HCT116 (cell line): ENCODE measurements at regions not wholly inside any gene's neighbourhood (a gene's known extent, or its start where the extent isn't known, plus 50 kb on each side); places are given as distances from the start of the nearest gene placed in this dataset.

Experiments used
- ATAC-seq: fragments of 200-7000 bp; cut with Tn5 transposase; 2 replicates; pipeline ENCODE4 v1.9.1; 2020; ENCODE audit warnings: mild to moderate bottlenecking, moderate library complexity
- BruUV-seq: library from RNA; stranded (reverse); fragments of 400-500 nt; replicated peaks from 2 replicates; lab custom pipeline; 2021; lab: Mats Ljungman, UMichigan
- CTCF ChIA-PET: fragments of 300-600 bp; sonication (Branson Sonifier 250); formaldehyde crosslinking; loops from one replicate; lab custom pipeline; 2021; ENCODE audit warnings: antibody characterized with exemption; lab: Charles Lee
- POLR2A ChIA-PET: fragments of 300-600, 350-600 bp; sonication (Branson Sonifier 250); formaldehyde crosslinking; loops from one replicate; lab custom pipeline; 2021; ENCODE audit warnings: antibody characterized with exemption; lab: Charles Lee
- RAD21 ChIA-PET, 2 experiments: fragments of 300-600 bp; sonication (Branson Sonifier 250); formaldehyde crosslinking; loops; one replicate each; lab custom pipeline; 2023; ENCODE audit warnings: low total read pairs in 2 of 2; ENCODE audit not compliant: uncharacterized antibody in 2 of 2, unreplicated experiment in 2 of 2, low non-redundant PET in 1 of 2; lab: Charles Lee
- DNase-seq: peaks from one replicate; pipeline ENCODE4 v3.0.0-alpha.2; 2010; ENCODE audit warnings: low read depth, low spot score
- H2AFZ ChIP-seq: fragments of 200-600 bp; shearing (Covaris generic), sonication (generic); 2 replicates; pipeline ENCODE4 v1.6.1; 2017; ENCODE audit warnings: low read depth, mixed run types, mixed read lengths, antibody characterized with exemption, low read length; ENCODE audit not compliant: poor library complexity, severe bottlenecking
- H3K27ac ChIP-seq: 2 replicates; pipeline ENCODE4 v1.5.1; 2012; ENCODE audit warnings: low read depth, low read length
- H3K27me3 ChIP-seq: fragments of 200-600 bp; sonication (generic); 2 replicates; pipeline ENCODE4 v1.6.1; 2016; ENCODE audit warnings: mixed run types, low read length, mixed read lengths; ENCODE audit not compliant: insufficient read depth
- H3K36me3 ChIP-seq, 2 experiments: fragments of 200-500 bp in 1 of 2; fragments of 200-600 bp in 1 of 2; sonication (Bioruptor generic) in 1 of 2; sonication (generic) in 1 of 2; 2 replicates each; pipeline versions ENCODE4 v1.5.1 to v1.6.1; 2014 to 2016; ENCODE audit warnings: low read length in 2 of 2, inconsistent platforms in 1 of 2, mixed read lengths in 1 of 2, mixed run types in 1 of 2; ENCODE audit not compliant: insufficient read depth in 2 of 2, control insufficient read depth in 1 of 2
- H3K4me1 ChIP-seq, 2 experiments: fragments of 200-600 bp in 1 of 2; sonication (generic) in 1 of 2; 2 replicates each; pipeline versions ENCODE4 v1.5.1 to v1.6.1; 2012 to 2017; ENCODE audit warnings: low read length in 2 of 2, inconsistent platforms in 1 of 2, mild to moderate bottlenecking in 1 of 2, mixed read lengths in 1 of 2, mixed run types in 1 of 2, moderate library complexity in 1 of 2; ENCODE audit not compliant: insufficient read depth in 2 of 2, control insufficient read depth in 1 of 2
- H3K4me2 ChIP-seq: fragments of 200-600 bp; sonication (generic); 2 replicates; pipeline ENCODE4 v1.6.1; 2017; ENCODE audit warnings: mixed run types, low read length, mixed read lengths
- H3K4me3 ChIP-seq, 2 experiments: fragments of 200-600 bp in 1 of 2; sonication (generic) in 1 of 2; replicated peaks in 1 of 2; 2 replicates each; pipeline ENCODE4 v1.5.1; 2011 to 2016; ENCODE audit warnings: low read length in 2 of 2, control low read depth in 1 of 2, low read depth in 1 of 2, mild to moderate bottlenecking in 1 of 2, mixed read lengths in 1 of 2, mixed run types in 1 of 2
- H3K79me2 ChIP-seq: fragments of 200-600 bp; sonication (generic); 2 replicates; pipeline ENCODE4 v1.6.1; 2017; ENCODE audit warnings: mild to moderate bottlenecking, mixed run types, low read length, moderate library complexity, mixed read lengths; ENCODE audit not compliant: insufficient read depth
- H3K9ac ChIP-seq: fragments of 200-600 bp; sonication (generic); 2 replicates; pipeline ENCODE4 v1.6.1; 2016; ENCODE audit warnings: low read length, mixed read lengths
- H3K9me2 ChIP-seq: fragments of 200-600 bp; sonication (generic), shearing (Covaris generic); 2 replicates; pipeline ENCODE4 v1.6.1; 2017; ENCODE audit warnings: mixed run types, mild to moderate bottlenecking, moderate library complexity; ENCODE audit not compliant: insufficient read depth
- H3K9me3 ChIP-seq, 2 experiments: fragments of 200-500 bp in 1 of 2; fragments of 200-600 bp in 1 of 2; sonication (Bioruptor generic) in 1 of 2; sonication (generic) in 1 of 2; 2 replicates each; pipeline ENCODE4 v1.6.1; 2014 to 2017; ENCODE audit warnings: low read length in 2 of 2, mixed read lengths in 2 of 2, inconsistent platforms in 1 of 2, low read depth in 1 of 2, mild to moderate bottlenecking in 1 of 2, mixed run types in 1 of 2, moderate library complexity in 1 of 2; ENCODE audit not compliant: control insufficient read depth in 1 of 2, insufficient read depth in 1 of 2
- H4K20me1 ChIP-seq: fragments of 200-600 bp; sonication (generic), shearing (Covaris generic); 2 replicates; pipeline ENCODE4 v1.6.1; 2017; ENCODE audit warnings: mixed run types, mild to moderate bottlenecking, moderate library complexity; ENCODE audit not compliant: insufficient read depth
- CEBPB ChIP-seq: IDR thresholded peaks from 2 replicates; pipeline ENCODE4 v1.6.1; 2012; ENCODE audit warnings: low read depth
- EGR1 ChIP-seq: IDR thresholded peaks from 2 replicates; pipeline ENCODE4 v1.6.1; 2012; ENCODE audit warnings: low read depth
- ELF1 ChIP-seq: IDR thresholded peaks from 2 replicates; pipeline ENCODE4 v1.6.1; 2012; ENCODE audit warnings: low read depth, borderline replicate concordance
- SP1 ChIP-seq: IDR thresholded peaks from 2 replicates; pipeline ENCODE4 v1.6.1; 2012; ENCODE audit warnings: low read depth
- SRF ChIP-seq: IDR thresholded peaks from 2 replicates; pipeline ENCODE4 v1.6.1; 2012; ENCODE audit warnings: low read depth
- intact Hi-C: fragments of 100-400 bp; cut with micrococcal nuclease; formaldehyde crosslinking; loops from 2 replicates; pipeline ENCODE4 v1.10.0; 2022
- TF ChIP-seq, protein P1 (sequence below): IDR thresholded peaks from 2 replicates; pipeline ENCODE4 v1.6.1; 2012
- TF ChIP-seq, protein P2 (sequence below): IDR thresholded peaks from 2 replicates; pipeline ENCODE4 v1.6.1; 2012
- TF ChIP-seq, protein P3 (sequence below): IDR thresholded peaks from 2 replicates; pipeline ENCODE4 v1.6.1; 2011; ENCODE audit warnings: mild to moderate bottlenecking, low read length, moderate library complexity; ENCODE audit not compliant: insufficient replicate concordance; ENCODE audit errors: extremely low read depth

DNA sequence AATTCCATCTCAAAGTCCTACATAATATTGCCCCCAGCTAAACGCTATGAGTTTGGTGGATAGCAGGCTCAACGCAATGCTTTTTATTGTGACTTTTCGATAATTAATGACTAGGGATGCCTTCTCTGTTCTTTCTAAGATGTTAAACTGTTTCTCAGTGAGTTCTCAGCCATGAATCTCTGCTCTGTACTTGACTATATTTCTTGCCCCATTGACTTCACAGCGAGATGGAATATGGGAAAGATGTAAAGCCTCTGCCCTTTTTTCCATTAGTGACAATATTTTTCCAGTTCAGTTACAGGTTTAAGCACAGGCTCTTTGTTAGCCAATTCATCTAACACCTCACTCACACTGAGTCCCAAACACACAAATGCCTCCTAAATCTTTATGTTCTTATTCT, 1022.0 kb downstream of the ADGRL3 start:
- Histone ChIP-seq H4K20me1 (no peaks in the 10 kb centered on the region), H3K9me3 (peaks cover 3 to 24% of the 10 kb centered on the region in 2 experiments; a peak in 2 of 4 replicates), H3K36me3 (no peaks in the 10 kb centered on the region), H3K27me3 (no peaks in the 10 kb centered on the region), H3K27ac (no peak overlapping the region), H3K9ac (no peak overlapping the region), H3K4me3 (no peak overlapping the region), H2AFZ (no peak overlapping the region), H3K9me2 (no peaks in the 10 kb centered on the region), H3K4me1 (no peaks in the 10 kb centered on the region), H3K4me2 (no peak overlapping the region), H3K79me2 (no peaks in the 10 kb centered on the region)
- no TSS peak for BruUV-seq
- CTCF ChIA-PET, result no interaction called here
- intact Hi-C loops, result no loop called here
- POLR2A ChIA-PET, result no interaction called here
- RAD21 ChIA-PET, result no interaction called here
- TF ChIP-seq, protein P1, sequence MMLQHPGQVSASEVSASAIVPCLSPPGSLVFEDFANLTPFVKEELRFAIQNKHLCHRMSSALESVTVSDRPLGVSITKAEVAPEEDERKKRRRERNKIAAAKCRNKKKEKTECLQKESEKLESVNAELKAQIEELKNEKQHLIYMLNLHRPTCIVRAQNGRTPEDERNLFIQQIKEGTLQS, result no peak
- TF ChIP-seq ELF1 (no peak), EGR1 (no peak)
- TF ChIP-seq, protein P2, sequence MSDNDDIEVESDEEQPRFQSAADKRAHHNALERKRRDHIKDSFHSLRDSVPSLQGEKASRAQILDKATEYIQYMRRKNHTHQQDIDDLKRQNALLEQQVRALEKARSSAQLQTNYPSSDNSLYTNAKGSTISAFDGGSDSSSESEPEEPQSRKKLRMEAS, result no peak
- DNase-seq, result no peak
- ATAC-seq, result no peak

DNA sequence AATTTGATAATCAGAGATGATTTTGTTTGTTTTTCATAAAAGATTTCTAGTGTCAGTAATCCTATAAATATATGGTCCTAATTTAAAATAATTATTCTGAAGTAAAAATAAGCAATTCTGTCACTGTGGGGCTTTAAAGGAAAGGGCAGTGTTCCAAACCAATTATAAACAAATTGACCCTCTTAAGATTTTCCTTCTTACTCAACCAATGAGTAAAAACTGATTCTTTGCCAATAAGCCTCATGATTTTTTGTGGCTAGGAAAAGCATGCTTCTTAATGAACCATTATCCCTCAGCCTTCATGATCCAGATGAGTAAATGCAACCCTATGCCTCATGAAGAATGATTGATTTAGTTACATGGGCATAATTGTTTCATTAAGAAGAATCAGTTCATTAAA, 1010.4 kb downstream of the ADGRL3 start:
- no peaks in the 10 kb centered on the region for H4K20me1 ChIP-seq
- no peak for ATAC-seq
- intact Hi-C loops, result no loop called here
- ChIA-PET RAD21 (no interaction called here), POLR2A (no interaction called here), CTCF (no interaction called here)
- H3K9me3 ChIP-seq, result peaks cover 6 to 10% of the 10 kb centered on the region in 2 experiments; a peak in 2 of 4 replicates
- no peaks in the 10 kb centered on the region for H3K4me1 ChIP-seq
- H3K27me3 ChIP-seq, result no peaks in the 10 kb centered on the region
- TF ChIP-seq, protein P3, sequence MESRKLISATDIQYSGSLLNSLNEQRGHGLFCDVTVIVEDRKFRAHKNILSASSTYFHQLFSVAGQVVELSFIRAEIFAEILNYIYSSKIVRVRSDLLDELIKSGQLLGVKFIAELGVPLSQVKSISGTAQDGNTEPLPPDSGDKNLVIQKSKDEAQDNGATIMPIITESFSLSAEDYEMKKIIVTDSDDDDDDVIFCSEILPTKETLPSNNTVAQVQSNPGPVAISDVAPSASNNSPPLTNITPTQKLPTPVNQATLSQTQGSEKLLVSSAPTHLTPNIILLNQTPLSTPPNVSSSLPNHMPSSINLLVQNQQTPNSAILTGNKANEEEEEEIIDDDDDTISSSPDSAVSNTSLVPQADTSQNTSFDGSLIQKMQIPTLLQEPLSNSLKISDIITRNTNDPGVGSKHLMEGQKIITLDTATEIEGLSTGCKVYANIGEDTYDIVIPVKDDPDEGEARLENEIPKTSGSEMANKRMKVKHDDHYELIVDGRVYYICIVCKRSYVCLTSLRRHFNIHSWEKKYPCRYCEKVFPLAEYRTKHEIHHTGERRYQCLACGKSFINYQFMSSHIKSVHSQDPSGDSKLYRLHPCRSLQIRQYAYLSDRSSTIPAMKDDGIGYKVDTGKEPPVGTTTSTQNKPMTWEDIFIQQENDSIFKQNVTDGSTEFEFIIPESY, result no peak
- no peak for TF ChIP-seq SRF
- no peak for TF ChIP-seq EGR1
- no peak for TF ChIP-seq CEBPB
- TF ChIP-seq SP1, result no peak
- H2AFZ ChIP-seq, result no peak overlapping the region
- H3K4me2 ChIP-seq, result no peak overlapping the region
- H3K9ac ChIP-seq, result no peak overlapping the region
- H3K27ac ChIP-seq, result no peak overlapping the region
- no peak for DNase-seq
- no peaks in the 10 kb centered on the region for H3K9me2 ChIP-seq
- BruUV-seq, result no TSS peak
- H3K79me2 ChIP-seq, result no peaks in the 10 kb centered on the region
- H3K36me3 ChIP-seq, result no peaks in the 10 kb centered on the region
- H3K4me3 ChIP-seq, result no peak overlapping the region
